Esophagus muscularis mucosa (tissue), 3 donors: ENCODE measurements at regions not wholly inside any gene's neighbourhood (a gene's known extent, or its start where the extent isn't known, plus 50 kb on each side); places are given as distances from the start of the nearest gene placed in this dataset.

Experiments used
- EP300 ChIP-seq: sonication (generic); formaldehyde crosslinking; IDR thresholded peaks from one replicate; pipeline ENCODE4 v1.6.1; 2017; ENCODE audit warnings: antibody characterized with exemption
- TF ChIP-seq, protein P1 (sequence below), 3 experiments: fragments of 200-600 bp in 2 of 3; fragments of 450-650 bp in 1 of 3; sonication (generic) in 2 of 3; IDR thresholded peaks; one replicate each; pipeline ENCODE4 v1.5.1; 2017 to 2019; ENCODE audit warnings: antibody characterized with exemption in 3 of 3, mild to moderate bottlenecking in 2 of 3, moderate library complexity in 1 of 3

DNA sequence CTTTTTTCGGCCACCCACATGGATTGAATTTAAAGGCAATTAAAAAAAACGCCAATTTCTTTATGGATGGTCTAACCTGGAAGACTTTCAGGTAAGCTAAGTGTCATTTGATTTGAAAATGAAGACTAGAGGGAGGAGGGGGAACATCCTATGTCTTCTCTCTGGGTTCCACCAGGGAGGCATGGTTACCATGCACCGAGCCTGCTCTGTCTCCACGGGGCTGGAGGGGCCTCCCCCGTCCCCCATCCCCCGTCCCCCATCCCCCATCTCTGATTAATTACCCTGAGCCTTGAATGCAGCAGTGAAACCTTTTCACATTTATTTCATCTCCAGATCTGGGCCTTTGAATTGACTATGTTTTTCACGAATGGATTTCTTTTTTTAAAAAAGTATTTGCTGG, 135.1 kb downstream of the TLR5 start:
- TF ChIP-seq, protein P1, sequence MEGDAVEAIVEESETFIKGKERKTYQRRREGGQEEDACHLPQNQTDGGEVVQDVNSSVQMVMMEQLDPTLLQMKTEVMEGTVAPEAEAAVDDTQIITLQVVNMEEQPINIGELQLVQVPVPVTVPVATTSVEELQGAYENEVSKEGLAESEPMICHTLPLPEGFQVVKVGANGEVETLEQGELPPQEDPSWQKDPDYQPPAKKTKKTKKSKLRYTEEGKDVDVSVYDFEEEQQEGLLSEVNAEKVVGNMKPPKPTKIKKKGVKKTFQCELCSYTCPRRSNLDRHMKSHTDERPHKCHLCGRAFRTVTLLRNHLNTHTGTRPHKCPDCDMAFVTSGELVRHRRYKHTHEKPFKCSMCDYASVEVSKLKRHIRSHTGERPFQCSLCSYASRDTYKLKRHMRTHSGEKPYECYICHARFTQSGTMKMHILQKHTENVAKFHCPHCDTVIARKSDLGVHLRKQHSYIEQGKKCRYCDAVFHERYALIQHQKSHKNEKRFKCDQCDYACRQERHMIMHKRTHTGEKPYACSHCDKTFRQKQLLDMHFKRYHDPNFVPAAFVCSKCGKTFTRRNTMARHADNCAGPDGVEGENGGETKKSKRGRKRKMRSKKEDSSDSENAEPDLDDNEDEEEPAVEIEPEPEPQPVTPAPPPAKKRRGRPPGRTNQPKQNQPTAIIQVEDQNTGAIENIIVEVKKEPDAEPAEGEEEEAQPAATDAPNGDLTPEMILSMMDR (IDR thresholded peaks at IDR 0.05), result no peak
- TF ChIP-seq EP300, result no peak
